GM23248 (cell line): ENCODE measurements at regions not wholly inside any gene's neighbourhood (a gene's known extent, or its start where the extent isn't known, plus 50 kb on each side); places are given as distances from the start of the nearest gene placed in this dataset.

Source experiments
- EZH2 ChIP-seq: fragments of 200-600 bp; sonication (generic); IDR thresholded peaks from 2 replicates; pipeline ENCODE4 v1.6.1; 2018; ENCODE audit warnings: antibody characterized with exemption, mild to moderate bottlenecking; ENCODE audit not compliant: insufficient read depth, poor library complexity, severe bottlenecking
- EZH2phosphoT487 ChIP-seq: fragments of 200-600 bp; sonication (generic); IDR thresholded peaks from 2 replicates; pipeline ENCODE4 v1.6.1; 2018; ENCODE audit warnings: antibody characterized with exemption, moderate library complexity, mild to moderate bottlenecking, low read depth; ENCODE audit not compliant: insufficient read depth

- TF ChIP-seq EZH2phosphoT487 (no peak), EZH2 (no peak)
Measured at GRCh38 chr7:45236666-45237065, 79.1 kb downstream of the RAMP3 start.
